ENCODE measurements at regions not wholly inside any gene's neighbourhood (a gene's known extent, or its start where the extent isn't known, plus 50 kb on each side); places are given as distances from the start of the nearest gene placed in this dataset.

DNA sequence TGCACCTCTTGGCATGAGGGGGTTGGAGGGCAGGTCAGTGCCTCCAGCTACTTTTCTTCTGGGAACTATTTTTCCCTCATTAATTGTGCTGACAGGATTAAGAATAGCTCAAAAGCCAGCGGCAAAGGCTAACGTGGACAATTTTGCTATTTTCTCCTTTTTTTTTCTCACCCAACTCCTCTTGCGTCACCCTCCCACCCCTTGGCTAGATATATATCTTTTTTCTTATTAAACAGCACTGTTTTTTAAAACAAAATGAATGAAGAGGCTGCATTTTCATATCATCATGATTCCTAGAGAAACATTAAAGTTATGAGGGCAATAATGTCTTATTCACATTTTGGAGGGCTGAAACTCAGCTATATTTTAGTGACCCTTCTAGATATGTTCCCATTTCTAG lies 251.8 kb upstream of the NFE2L3 start:
- TF ChIP-seq CTCF (IDR thresholded peaks at IDR 0.05; ENCODE audit: low read depth, low read length, missing control alignments): no peak
- no peak overlapping the region for H3K4me3 ChIP-seq (replicated peaks; ENCODE audit: low read depth, low read length)

GRCh38 chr7:25900877-25901276 lies 251.1 kb upstream of the NFE2L3 start:
- H3K4me3 ChIP-seq (replicated peaks; ENCODE audit: low read depth, low read length): no peak overlapping the region
- no peak for DNase-seq (ENCODE audit: extremely low read depth, low read depth)
- TF ChIP-seq CTCF (IDR thresholded peaks at IDR 0.05; ENCODE audit: low read depth, low read length, missing control alignments): no peak

More for the DNA sequence above, 251.8 kb upstream of the NFE2L3 start:
- no peak for DNase-seq (ENCODE audit: extremely low read depth, low read depth)

GRCh38 chr7:25901658-25902057 lies 250.3 kb upstream of the NFE2L3 start:
- no peak for TF ChIP-seq CTCF (IDR thresholded peaks at IDR 0.05; ENCODE audit: low read depth, low read length, missing control alignments)
- no peak for DNase-seq (ENCODE audit: extremely low read depth, low read depth)

GRCh38 chr7:25906003-25906402 lies 246.0 kb upstream of the NFE2L3 start:
- no peak for DNase-seq (ENCODE audit: extremely low read depth, low read depth)
- H3K4me3 ChIP-seq (replicated peaks; ENCODE audit: low read depth, low read length): no peak overlapping the region
- TF ChIP-seq CTCF (IDR thresholded peaks at IDR 0.05; ENCODE audit: low read depth, low read length, missing control alignments): no peak

More at GRCh38 chr7:25901658-25902057, 250.3 kb upstream of the NFE2L3 start:
- no peak overlapping the region for H3K4me3 ChIP-seq (replicated peaks; ENCODE audit: low read depth, low read length)

- no peak for TF ChIP-seq CTCF (IDR thresholded peaks at IDR 0.05; ENCODE audit: low read depth, low read length, missing control alignments)
- no peak overlapping the region for H3K4me3 ChIP-seq (replicated peaks; ENCODE audit: low read depth, low read length)
- no peak for DNase-seq (ENCODE audit: extremely low read depth, low read depth)
These were observed 245.2 kb upstream of the NFE2L3 start for GRCh38 chr7:25906760-25907159.

DNA sequence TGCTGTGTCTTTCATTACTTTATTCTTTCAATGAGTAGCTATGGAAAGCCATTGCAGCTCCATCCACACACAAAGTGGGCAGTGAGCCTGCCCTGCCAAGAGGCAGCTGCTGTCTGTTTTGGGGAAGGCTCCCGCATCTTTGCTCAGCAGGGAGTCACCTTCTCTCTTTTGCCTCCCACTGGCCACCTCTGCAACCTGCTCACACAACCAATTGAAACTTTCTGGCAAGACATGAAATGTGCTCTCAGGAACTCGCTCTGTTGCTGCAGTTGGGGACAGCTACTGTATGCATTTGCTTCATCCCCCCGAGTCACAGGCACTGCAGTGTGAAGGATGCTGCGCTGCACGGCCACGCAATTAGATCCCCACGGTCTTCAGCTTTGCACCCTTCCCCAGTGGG lies 244.8 kb upstream of the NFE2L3 start:
- no peak for TF ChIP-seq CTCF (IDR thresholded peaks at IDR 0.05; ENCODE audit: low read depth, low read length, missing control alignments)
- H3K4me3 ChIP-seq (replicated peaks; ENCODE audit: low read depth, low read length): no peak overlapping the region
- no peak for DNase-seq (ENCODE audit: extremely low read depth, low read depth)

- DNase-seq (ENCODE audit: extremely low read depth, low read depth): no peak
- no peak overlapping the region for H3K4me3 ChIP-seq (replicated peaks; ENCODE audit: low read depth, low read length)
- TF ChIP-seq CTCF (IDR thresholded peaks at IDR 0.05; ENCODE audit: low read depth, low read length, missing control alignments): no peak
These were observed 244.3 kb upstream of the NFE2L3 start for GRCh38 chr7:25907731-25908130.
